ENCODE measurements at regions not wholly inside any gene's neighbourhood (a gene's known extent, or its start where the extent isn't known, plus 50 kb on each side); places are given as distances from the start of the nearest gene placed in this dataset.
A peak's percentile ranks its signal among the peaks of the same experiment; 100 is the strongest.

GRCh38 chr4:175986668-175987067, 79.0 kb upstream of the WDR17 start:
- DNase-seq, result no peak
- H3K9me3 ChIP-seq, result no peaks in the 10 kb centered on the region
- no peaks in the 10 kb centered on the region for H3K36me3 ChIP-seq
- H3K4me3 ChIP-seq, result no peak overlapping the region
- peaks cover 45% of the 10 kb centered on the region for H3K27me3 ChIP-seq

GRCh38 chr4:175988511-175988910, 77.1 kb upstream of the WDR17 start:
- H3K4me3 ChIP-seq, result no peak overlapping the region
- no peaks in the 10 kb centered on the region for H3K9me3 ChIP-seq
- no peak for DNase-seq
- H3K36me3 ChIP-seq, result no peaks in the 10 kb centered on the region
- peaks cover 26% of the 10 kb centered on the region for H3K27me3 ChIP-seq

- Histone ChIP-seq H3K4me3 (no peak overlapping the region), H3K27me3 (no peaks in the 10 kb centered on the region), H3K36me3 (no peaks in the 10 kb centered on the region), H3K9me3 (no peaks in the 10 kb centered on the region)
- no peak for DNase-seq
Measured at GRCh38 chr4:175996206-175996605, 69.4 kb upstream of the WDR17 start.

GRCh38 chr4:175997291-175997690, 68.3 kb upstream of the WDR17 start:
- DNase-seq, result no peak
- Histone ChIP-seq H3K27me3 (no peaks in the 10 kb centered on the region), H3K4me3 (no peak overlapping the region), H3K36me3 (no peaks in the 10 kb centered on the region), H3K9me3 (no peaks in the 10 kb centered on the region)

GRCh38 chr4:175998782-175999181, 66.9 kb upstream of the WDR17 start:
- Histone ChIP-seq H3K4me3 (no peak overlapping the region), H3K27me3 (no peaks in the 10 kb centered on the region), H3K9me3 (no peaks in the 10 kb centered on the region), H3K36me3 (no peaks in the 10 kb centered on the region)
- no peak for DNase-seq

- no peak overlapping the region for H3K4me3 ChIP-seq
- no peak for DNase-seq
- H3K9me3 ChIP-seq, result no peaks in the 10 kb centered on the region
- no peaks in the 10 kb centered on the region for H3K27me3 ChIP-seq
- H3K36me3 ChIP-seq, result no peaks in the 10 kb centered on the region
Measured at GRCh38 chr4:175999944-176000343, 65.7 kb upstream of the WDR17 start.

- DNase-seq, result no peak
- Histone ChIP-seq H3K4me3 (peak overlapping the region; percentile 40), H3K9me3 (no peaks in the 10 kb centered on the region), H3K36me3 (no peaks in the 10 kb centered on the region), H3K27me3 (no peaks in the 10 kb centered on the region)
Measured at GRCh38 chr4:176001151-176002006, 64.3 kb upstream of the WDR17 start.

GRCh38 chr4:176002007-176002613, 63.5 kb upstream of the WDR17 start:
- H3K9me3 ChIP-seq, result no peaks in the 10 kb centered on the region
- DNase-seq, result no peak
- no peaks in the 10 kb centered on the region for H3K27me3 ChIP-seq
- H3K4me3 ChIP-seq, result peak overlapping the region; percentile 40
- no peaks in the 10 kb centered on the region for H3K36me3 ChIP-seq

- Histone ChIP-seq H3K27me3 (no peaks in the 10 kb centered on the region), H3K9me3 (no peaks in the 10 kb centered on the region), H3K4me3 (no peak overlapping the region), H3K36me3 (no peaks in the 10 kb centered on the region)
- DNase-seq, result no peak
Measured at GRCh38 chr4:176005766-176006165, 59.9 kb upstream of the WDR17 start.

GRCh38 chr4:176009254-176009653, 56.4 kb upstream of the WDR17 start:
- H3K27me3 ChIP-seq, result no peaks in the 10 kb centered on the region
- no peak for DNase-seq
- H3K4me3 ChIP-seq, result no peak overlapping the region
- no peaks in the 10 kb centered on the region for H3K9me3 ChIP-seq
- H3K36me3 ChIP-seq, result no peaks in the 10 kb centered on the region

- Histone ChIP-seq H3K9me3 (no peaks in the 10 kb centered on the region), H3K27me3 (no peaks in the 10 kb centered on the region), H3K36me3 (no peaks in the 10 kb centered on the region), H3K4me3 (no peak overlapping the region)
- DNase-seq, result no peak
Measured at GRCh38 chr4:176011529-176011928, 54.1 kb upstream of the WDR17 start.

- no peaks in the 10 kb centered on the region for H3K36me3 ChIP-seq
- DNase-seq, result no peak
- H3K4me3 ChIP-seq, result no peak overlapping the region
- H3K9me3 ChIP-seq, result no peaks in the 10 kb centered on the region
- no peaks in the 10 kb centered on the region for H3K27me3 ChIP-seq
Measured at GRCh38 chr4:176013476-176014247, 52.0 kb upstream of the WDR17 start.

- DNase-seq, result no peak
- Histone ChIP-seq H3K36me3 (no peaks in the 10 kb centered on the region), H3K4me3 (no peak overlapping the region), H3K27me3 (no peaks in the 10 kb centered on the region), H3K9me3 (no peaks in the 10 kb centered on the region)
Measured at GRCh38 chr4:176014583-176015108, 51.0 kb upstream of the WDR17 start.

Measured in MG63 (cell line).